ENCODE measurements at regions not wholly inside any gene's neighbourhood (a gene's known extent, or its start where the extent isn't known, plus 50 kb on each side); places are given as distances from the start of the nearest gene placed in this dataset.

GRCh38 chr5:116964438-116964837 is 389.8 kb upstream of the SEMA6A start:
- no peak for TF ChIP-seq EP300 (IDR thresholded peaks at IDR 0.05)
- TF ChIP-seq CTCF (IDR thresholded peaks at IDR 0.05), result no peak
